Subcutaneous abdominal adipose tissue (tissue), 5 donors: ENCODE measurements at regions not wholly inside any gene's neighbourhood (a gene's known extent, or its start where the extent isn't known, plus 50 kb on each side); places are given as distances from the start of the nearest gene placed in this dataset.

Experiments
- H3K27ac ChIP-seq: one replicate; pipeline ENCODE4 v1.7.0; 2013; ENCODE audit warnings: low read depth, mild to moderate bottlenecking, inconsistent platforms, low read length, moderate library complexity
- H3K27me3 ChIP-seq, 5 donors: one replicate each; pipeline ENCODE4 v1.7.0; 2013; ENCODE audit warnings: low read length in 5 of 5, inconsistent platforms in 1 of 5; ENCODE audit not compliant: control insufficient read depth in 5 of 5, insufficient read depth in 4 of 5
- H3K36me3 ChIP-seq, 5 donors: one replicate each; pipeline ENCODE4 v1.7.0; 2013; ENCODE audit warnings: low read length in 5 of 5; ENCODE audit not compliant: control insufficient read depth in 5 of 5, insufficient read depth in 5 of 5
- H3K4me1 ChIP-seq, 5 donors: one replicate each; pipeline ENCODE4 v1.7.0; 2013; ENCODE audit warnings: low read length in 5 of 5, mild to moderate bottlenecking in 3 of 5, moderate library complexity in 1 of 5; ENCODE audit not compliant: control insufficient read depth in 5 of 5, insufficient read depth in 5 of 5
- H3K4me3 ChIP-seq, 5 donors: one replicate each; pipeline ENCODE4 v1.7.0; 2013; ENCODE audit warnings: low read length in 5 of 5, low read depth in 1 of 5
- H3K9ac ChIP-seq, 5 donors: one replicate each; pipeline ENCODE4 v1.7.0; 2013; ENCODE audit warnings: low read length in 5 of 5, mild to moderate bottlenecking in 4 of 5, moderate library complexity in 3 of 5
- H3K9me3 ChIP-seq, 5 donors: one replicate each; pipeline ENCODE4 v1.7.0; 2013; ENCODE audit warnings: low read length in 5 of 5; ENCODE audit not compliant: control insufficient read depth in 5 of 5
- donor health status: healthy.
- donor health status: healthy.
- donor health status: healthy.
- donor health status: healthy.
- donor health status: healthy.

- Histone ChIP-seq H3K27ac (no peak overlapping the region), H3K4me1 (no peaks in the 10 kb centered on the region), H3K9ac (no peak overlapping the region), H3K27me3 (no peaks in the 10 kb centered on the region), H3K9me3 (no peaks in the 10 kb centered on the region), H3K36me3 (no peaks in the 10 kb centered on the region), H3K4me3 (no peak overlapping the region)
Measured at GRCh38 chr22:22050141-22050775, 67.7 kb upstream of the TOP3B start.

- H3K27me3 ChIP-seq: no peaks in the 10 kb centered on the region
- H3K4me3 ChIP-seq: no peak overlapping the region
- no peak overlapping the region for H3K27ac ChIP-seq
- no peaks in the 10 kb centered on the region for H3K9me3 ChIP-seq
- no peaks in the 10 kb centered on the region for H3K36me3 ChIP-seq
- H3K4me1 ChIP-seq: no peaks in the 10 kb centered on the region
- H3K9ac ChIP-seq: no peak overlapping the region
Measured at GRCh38 chr22:22049684-22050083, 67.1 kb upstream of the TOP3B start.

GRCh38 chr22:22048981-22049531 is 66.5 kb upstream of the TOP3B start:
- no peaks in the 10 kb centered on the region for H3K9me3 ChIP-seq
- H3K27ac ChIP-seq: no peak overlapping the region
- no peaks in the 10 kb centered on the region for H3K4me1 ChIP-seq
- no peak overlapping the region for H3K4me3 ChIP-seq
- H3K9ac ChIP-seq: no peak overlapping the region
- no peaks in the 10 kb centered on the region for H3K27me3 ChIP-seq
- H3K36me3 ChIP-seq: no peaks in the 10 kb centered on the region

GRCh38 chr22:22048318-22048942 is 65.8 kb upstream of the TOP3B start:
- Histone ChIP-seq H3K9me3 (no peaks in the 10 kb centered on the region), H3K4me3 (no peak overlapping the region), H3K4me1 (no peaks in the 10 kb centered on the region), H3K27me3 (no peaks in the 10 kb centered on the region), H3K36me3 (no peaks in the 10 kb centered on the region), H3K27ac (no peak overlapping the region), H3K9ac (no peak overlapping the region)

- Histone ChIP-seq H3K27ac (no peak overlapping the region), H3K27me3 (no peaks in the 10 kb centered on the region), H3K4me3 (no peak overlapping the region), H3K4me1 (no peaks in the 10 kb centered on the region), H3K9me3 (no peaks in the 10 kb centered on the region), H3K9ac (no peak overlapping the region), H3K36me3 (no peaks in the 10 kb centered on the region)
Measured at GRCh38 chr22:22047776-22048175, 65.2 kb upstream of the TOP3B start.

GRCh38 chr22:22047266-22047665 is 64.7 kb upstream of the TOP3B start:
- Histone ChIP-seq H3K4me3 (no peak overlapping the region), H3K9ac (no peak overlapping the region), H3K36me3 (no peaks in the 10 kb centered on the region), H3K27me3 (no peaks in the 10 kb centered on the region), H3K27ac (no peak overlapping the region), H3K9me3 (no peaks in the 10 kb centered on the region), H3K4me1 (no peaks in the 10 kb centered on the region)

- H3K27me3 ChIP-seq: no peaks in the 10 kb centered on the region
- H3K4me3 ChIP-seq: no peak overlapping the region
- no peak overlapping the region for H3K27ac ChIP-seq
- H3K4me1 ChIP-seq: no peaks in the 10 kb centered on the region
- no peaks in the 10 kb centered on the region for H3K9me3 ChIP-seq
- H3K36me3 ChIP-seq: no peaks in the 10 kb centered on the region
- H3K9ac ChIP-seq: no peak overlapping the region
Measured at GRCh38 chr22:22046370-22046769, 63.8 kb upstream of the TOP3B start.

- H3K4me3 ChIP-seq: no peak overlapping the region
- H3K27ac ChIP-seq: no peak overlapping the region
- H3K27me3 ChIP-seq: no peaks in the 10 kb centered on the region
- H3K9ac ChIP-seq: no peak overlapping the region
- no peaks in the 10 kb centered on the region for H3K4me1 ChIP-seq
- no peaks in the 10 kb centered on the region for H3K36me3 ChIP-seq
- no peaks in the 10 kb centered on the region for H3K9me3 ChIP-seq
Measured at GRCh38 chr22:22045571-22046335, 63.2 kb upstream of the TOP3B start.

GRCh38 chr22:22044153-22044552 is 61.6 kb upstream of the TOP3B start:
- no peak overlapping the region for H3K27ac ChIP-seq
- no peak overlapping the region for H3K4me3 ChIP-seq
- no peaks in the 10 kb centered on the region for H3K4me1 ChIP-seq
- no peak overlapping the region for H3K9ac ChIP-seq
- no peaks in the 10 kb centered on the region for H3K9me3 ChIP-seq
- H3K36me3 ChIP-seq: no peaks in the 10 kb centered on the region
- peaks cover 0 to 5% (median 0%) of the 10 kb centered on the region in 5 donors for H3K27me3 ChIP-seq
